ENCODE measurements at regions not wholly inside any gene's neighbourhood (a gene's known extent, or its start where the extent isn't known, plus 50 kb on each side); places are given as distances from the start of the nearest gene placed in this dataset.
"Not testable (repeated sequence)": the region's sequence is repeated elsewhere in the genome, so short reads cannot be mapped to it uniquely, and the experiment has no call there.

- TF ChIP-seq CTCF (conservative IDR thresholded peaks at IDR 0.05), result no peak
- H3K27ac ChIP-seq, result no peak overlapping the region
Measured at GRCh38 chr1:242966892-242967291, 288.2 kb downstream of the CEP170 start.

- H3K27ac ChIP-seq, result not testable (repeated sequence)
Measured at GRCh38 chr1:242959397-242959796, 295.7 kb downstream of the CEP170 start.

GRCh38 chr1:242954945-242955344 is 300.1 kb downstream of the CEP170 start:
- not testable (repeated sequence) for H3K27ac ChIP-seq

GRCh38 chr1:242946206-242946605 is 308.9 kb downstream of the CEP170 start:
- H3K27ac ChIP-seq, result no peak overlapping the region
- no peak for TF ChIP-seq CTCF (conservative IDR thresholded peaks at IDR 0.05)

- H3K27ac ChIP-seq, result not testable (repeated sequence)
Measured at GRCh38 chr1:242936725-242937124, 318.4 kb downstream of the CEP170 start.

GRCh38 chr1:242924717-242925116 is 330.4 kb downstream of the CEP170 start:
- H3K27ac ChIP-seq, result peak overlapping the region; percentile 23; the same call in 1 of the 2 replicates

More at GRCh38 chr1:242936725-242937124, 318.4 kb downstream of the CEP170 start:
- TF ChIP-seq CTCF (conservative IDR thresholded peaks at IDR 0.05), result peak; percentile 46

GRCh38 chr1:242923603-242924002 is 331.5 kb downstream of the CEP170 start:
- not testable (repeated sequence) for H3K27ac ChIP-seq

- not testable (repeated sequence) for H3K27ac ChIP-seq
Measured at GRCh38 chr1:242914729-242915128, 340.4 kb downstream of the CEP170 start.

- not testable (repeated sequence) for H3K27ac ChIP-seq
Measured at GRCh38 chr1:242912855-242913254, 342.2 kb downstream of the CEP170 start.

GRCh38 chr1:242900558-242900957 is 354.5 kb downstream of the CEP170 start:
- H3K27ac ChIP-seq, result not testable (repeated sequence)

GRCh38 chr1:242890192-242890741 is 364.8 kb downstream of the CEP170 start:
- no peak overlapping the region for H3K27ac ChIP-seq
- TF ChIP-seq CTCF (conservative IDR thresholded peaks at IDR 0.05), result no peak

- peak overlapping the region; percentile 87 for H3K27ac ChIP-seq
- TF ChIP-seq CTCF (conservative IDR thresholded peaks at IDR 0.05), result no peak
Measured at GRCh38 chr1:242886137-242886536, 361.6 kb upstream of the PLD5 start.

GRCh38 chr1:242880022-242880421 is 355.5 kb upstream of the PLD5 start:
- H3K27ac ChIP-seq, result not testable (repeated sequence)

All from VCaP (cell line).